H1 (cell line): ENCODE measurements at regions not wholly inside any gene's neighbourhood (a gene's known extent, or its start where the extent isn't known, plus 50 kb on each side); places are given as distances from the start of the nearest gene placed in this dataset.

ENCODE experiments used
- CTCF ChIA-PET: fragments of 300-600 bp; sonication (Branson Sonifier 250); formaldehyde crosslinking; loops from one replicate; lab custom pipeline; 2021; ENCODE audit not compliant: partially characterized antibody; lab: Charles Lee
- POLR2A ChIA-PET: fragments of 300-600 bp; sonication (Branson Sonifier 250); formaldehyde crosslinking; loops from one replicate; lab custom pipeline; 2021; ENCODE audit warnings: inconsistent platforms; ENCODE audit not compliant: partially characterized antibody; lab: Charles Lee
- DNase-seq, 2 experiments: peaks; one replicate each; pipeline versions ENCODE4 v3.0.0 to v3.0.0-alpha.2; 2010 to 2022; ENCODE audit warnings: low spot score in 2 of 2, low read depth in 1 of 2, mixed read lengths in 1 of 2
- FAIRE-seq: peaks from 2 replicates; lab custom pipeline; 2011; peaks lifted over from hg19 to GRCh38; lab: Jason Lieb, UNC
- H2AFZ ChIP-seq: 2 replicates; pipeline ENCODE4 v1.8.1; 2012; ENCODE audit warnings: low read length, inconsistent platforms
- H2AK5ac ChIP-seq: 2 replicates; pipeline ENCODE4 v1.6.1; 2013; ENCODE audit warnings: low read depth, low read length
- H2BK120ac ChIP-seq: replicated peaks from 2 replicates; pipeline ENCODE3; 2013; ENCODE audit warnings: low read depth, low read length, inconsistent platforms
- H2BK12ac ChIP-seq: 2 replicates; pipeline ENCODE4 v1.6.1; 2013; ENCODE audit warnings: low read depth, low read length
- H2BK15ac ChIP-seq: 2 replicates; pipeline ENCODE4 v1.6.1; 2013; ENCODE audit warnings: low read length
- H2BK20ac ChIP-seq: 2 replicates; pipeline ENCODE4 v1.6.1; 2013; ENCODE audit warnings: low read length
- H2BK5ac ChIP-seq: 2 replicates; pipeline ENCODE4 v1.6.1; 2013; ENCODE audit warnings: low read depth, low read length
- H3K14ac ChIP-seq: 2 replicates; pipeline ENCODE4 v1.6.1; 2013; ENCODE audit warnings: inconsistent platforms; ENCODE audit not compliant: insufficient read length
- H3K18ac ChIP-seq: 2 replicates; pipeline ENCODE4 v1.6.1; 2013; ENCODE audit warnings: low read length; ENCODE audit errors: extremely low read depth
- H3K23ac ChIP-seq: 2 replicates; pipeline ENCODE4 v1.6.1; 2013; ENCODE audit warnings: inconsistent platforms; ENCODE audit not compliant: insufficient read length
- H3K23me2 ChIP-seq: 2 replicates; pipeline ENCODE4 v1.6.1; 2013; ENCODE audit warnings: low read depth, low read length
- H3K27ac ChIP-seq: 2 replicates; pipeline ENCODE4 v1.6.1; 2011; ENCODE audit warnings: low read depth, low read length, inconsistent platforms
- H3K27me3 ChIP-seq, 4 experiments: replicated peaks in 1 of 4; 1 replicate in 1 of 4; 2 replicates in 3 of 4; pipeline versions ENCODE4 v1.6.1 to v1.8.1; 2011 to 2013; ENCODE audit warnings: low read length in 3 of 4, mild to moderate bottlenecking in 3 of 4, inconsistent platforms in 2 of 4, mixed read lengths in 2 of 4, moderate library complexity in 1 of 4; ENCODE audit not compliant: control insufficient read depth in 3 of 4, insufficient read depth in 3 of 4; ENCODE audit errors: extremely low read depth in 1 of 4
- H3K36me3 ChIP-seq, 4 experiments: 2 replicates each; pipeline versions ENCODE4 v1.6.1 to v1.8.1; 2011 to 2013; ENCODE audit warnings: mild to moderate bottlenecking in 4 of 4, low read length in 3 of 4, moderate library complexity in 2 of 4, control low read depth in 1 of 4, inconsistent platforms in 1 of 4; ENCODE audit not compliant: insufficient read depth in 4 of 4, control insufficient read depth in 2 of 4
- H3K4ac ChIP-seq: replicated peaks from 2 replicates; pipeline ENCODE3; 2013; ENCODE audit warnings: low read length, low read depth, mixed read lengths, inconsistent platforms; ENCODE audit not compliant: insufficient read length
- H3K4me1 ChIP-seq, 4 experiments: replicated peaks in 1 of 4; 1 replicate in 1 of 4; 2 replicates in 3 of 4; pipeline versions ENCODE4 v1.6.1 to v1.8.1; 2011 to 2013; ENCODE audit warnings: low read length in 3 of 4, inconsistent platforms in 2 of 4, mixed read lengths in 1 of 4; ENCODE audit not compliant: insufficient read depth in 4 of 4, control insufficient read depth in 3 of 4
- H3K4me2 ChIP-seq, 2 experiments: 2 replicates each; pipeline versions ENCODE4 v1.6.1 to v1.8.1; 2011 to 2013; ENCODE audit warnings: low read depth in 2 of 2, low read length in 2 of 2, control low read depth in 1 of 2, inconsistent platforms in 1 of 2, mild to moderate bottlenecking in 1 of 2; ENCODE audit not compliant: insufficient read depth in 1 of 2
- H3K4me3 ChIP-seq, 4 experiments: fragments of 200-600, 300-600 bp in 1 of 4; sonication (generic), shearing (Covaris generic), sonication (Bioruptor Twin) in 1 of 4; 2 replicates each; pipeline versions ENCODE4 v1.5.1 to v1.8.1; 2011 to 2016; ENCODE audit warnings: low read length in 4 of 4, low read depth in 3 of 4, control low read depth in 2 of 4, inconsistent platforms in 2 of 4, mild to moderate bottlenecking in 2 of 4, mixed read lengths in 1 of 4, moderate library complexity in 1 of 4; ENCODE audit not compliant: insufficient read depth in 2 of 4; ENCODE audit errors: extremely low read depth in 1 of 4
- H3K56ac ChIP-seq: replicated peaks from 2 replicates; pipeline ENCODE3; 2013; ENCODE audit warnings: low read depth, mild to moderate bottlenecking, mixed read lengths, low read length, inconsistent platforms; ENCODE audit not compliant: insufficient read length
- H3K79me1 ChIP-seq: 2 replicates; pipeline ENCODE4 v1.6.1; 2013; ENCODE audit warnings: low read depth, low read length, control low read depth
- H3K79me2 ChIP-seq, 2 experiments: 2 replicates each; pipeline versions ENCODE4 v1.6.1 to v1.8.1; 2012 to 2013; ENCODE audit warnings: low read length in 2 of 2, mild to moderate bottlenecking in 2 of 2, inconsistent platforms in 1 of 2; ENCODE audit not compliant: insufficient read depth in 2 of 2, control insufficient read depth in 1 of 2
- H3K9ac ChIP-seq, 4 experiments: replicated peaks in 1 of 4; 1 replicate in 1 of 4; 2 replicates in 3 of 4; pipeline versions ENCODE4 v1.6.1 to v1.8.1; 2011 to 2013; ENCODE audit warnings: low read depth in 3 of 4, low read length in 3 of 4, control low read depth in 2 of 4, mild to moderate bottlenecking in 2 of 4, moderate library complexity in 2 of 4, inconsistent platforms in 1 of 4; ENCODE audit errors: extremely low read depth in 1 of 4
- H3K9me3 ChIP-seq, 2 experiments: 2 replicates each; pipeline versions ENCODE4 v1.6.1 to v1.8.1; 2012 to 2013; ENCODE audit warnings: mild to moderate bottlenecking in 2 of 2, moderate library complexity in 2 of 2, control low read depth in 1 of 2, inconsistent platforms in 1 of 2, low read depth in 1 of 2, low read length in 1 of 2, mixed read lengths in 1 of 2; ENCODE audit not compliant: insufficient read depth in 2 of 2
- H4K20me1 ChIP-seq, 2 experiments: replicated peaks in 1 of 2; 2 replicates each; pipeline versions ENCODE3 to v1.8.1; 2011 to 2013; ENCODE audit warnings: inconsistent platforms in 2 of 2, low read length in 2 of 2, mild to moderate bottlenecking in 1 of 2; ENCODE audit not compliant: insufficient read depth in 2 of 2, control insufficient read depth in 1 of 2
- H4K5ac ChIP-seq: 2 replicates; pipeline ENCODE4 v1.6.1; 2013; ENCODE audit warnings: low read length, low read depth, mixed read lengths, inconsistent platforms; ENCODE audit not compliant: insufficient read length
- H4K8ac ChIP-seq: 2 replicates; pipeline ENCODE4 v1.8.0; 2013; ENCODE audit warnings: mild to moderate bottlenecking, moderate library complexity, low read length, inconsistent platforms; ENCODE audit not compliant: insufficient read depth; ENCODE audit errors: extremely low read depth
- H4K91ac ChIP-seq: replicated peaks from 2 replicates; pipeline ENCODE3; 2013; ENCODE audit warnings: low read length, mixed read lengths, inconsistent platforms; ENCODE audit not compliant: insufficient read length
- JUND ChIP-seq: IDR thresholded peaks from 2 replicates; pipeline ENCODE4 v1.6.1; 2011; ENCODE audit warnings: mild to moderate bottlenecking, improper control_type of control experiment, low read length
- NRF1 ChIP-seq: IDR thresholded peaks from 2 replicates; pipeline ENCODE4 v1.6.1; 2011; ENCODE audit warnings: mild to moderate bottlenecking, low read depth, low read length, improper control_type of control experiment
- POLR2A ChIP-seq, 2 experiments: IDR thresholded peaks; 1 replicate in 1 of 2; 2 replicates in 1 of 2; pipeline ENCODE4 v1.6.1; 2011; ENCODE audit warnings: low read depth in 2 of 2, low read length in 2 of 2, mild to moderate bottlenecking in 2 of 2; ENCODE audit errors: control extremely low read depth in 1 of 2
- SUZ12 ChIP-seq: fragments of 200-600 bp; sonication (generic); IDR thresholded peaks from 2 replicates; pipeline ENCODE4 v1.6.1; 2012; ENCODE audit warnings: mild to moderate bottlenecking, inconsistent platforms, low read length, moderate library complexity, mixed read lengths
- WGBS, 2 experiments: shearing (Covaris generic) in 1 of 2; methylation state at CpG; one replicate each; pipeline versions ENCODE4 v1.1.6 to v1.1.7; 2013 to 2015; ENCODE audit warnings: low lambda C conversion rate in 2 of 2, mixed read lengths in 2 of 2, inconsistent platforms in 1 of 2, low coverage in 1 of 2, missing lambda C conversion rate in 1 of 2; ENCODE audit not compliant: insufficient replicate concordance in 2 of 2, insufficient coverage in 1 of 2, insufficient read length in 1 of 2; ENCODE audit errors: extremely low coverage in 1 of 2, missing lambda C conversion rate in 1 of 2; 5-methylcytosine and 5-hydroxymethylcytosine counted together

GRCh38 chr6:156114541-156114940 lies 658.9 kb upstream of the NOX3 start:
- H3K9me3 ChIP-seq: no peaks in the 10 kb centered on the region
- H4K5ac ChIP-seq: no peak overlapping the region
- no peak overlapping the region for H2BK20ac ChIP-seq
- H3K23ac ChIP-seq: no peak overlapping the region
- H3K27me3 ChIP-seq: no peaks in the 10 kb centered on the region
- no peaks in the 10 kb centered on the region for H3K79me1 ChIP-seq
- no peak overlapping the region for H3K18ac ChIP-seq
- H4K8ac ChIP-seq: no peak overlapping the region
- no peak overlapping the region for H3K56ac ChIP-seq
- POLR2A ChIA-PET: no interaction called here
- no peaks in the 10 kb centered on the region for H3K23me2 ChIP-seq
- CTCF ChIA-PET: interaction anchor here (0.7 kb wide), 1 partner anchor 11 kb away, joined by 3 read pairs; no protein-coding TSS in a partner anchor
- H3K14ac ChIP-seq: no peak overlapping the region
- no peak overlapping the region for H3K4me2 ChIP-seq
- H3K9ac ChIP-seq: no peak overlapping the region; a peak in 1 of 7 replicates
- H2BK12ac ChIP-seq: no peak overlapping the region
- H4K20me1 ChIP-seq: no peaks in the 10 kb centered on the region
- H3K4ac ChIP-seq: no peak overlapping the region
- H3K27ac ChIP-seq: no peak overlapping the region
- no peaks in the 10 kb centered on the region for H3K36me3 ChIP-seq
- H2BK5ac ChIP-seq: no peak overlapping the region
- no peak for DNase-seq
- 94% methylated on average over 3 of the region's 3 CpGs; no CpG with 5 or more reads in 1 of the 2 experiments for WGBS, 2 experiments
- no peak overlapping the region for H2BK15ac ChIP-seq
- no peak overlapping the region for H4K91ac ChIP-seq
- no peak overlapping the region for H3K4me3 ChIP-seq
- H2BK120ac ChIP-seq: no peak overlapping the region
- H2AK5ac ChIP-seq: no peak overlapping the region
- H2AFZ ChIP-seq: no peak overlapping the region
- no peaks in the 10 kb centered on the region for H3K4me1 ChIP-seq
- FAIRE-seq: no peak
- no peaks in the 10 kb centered on the region for H3K79me2 ChIP-seq
- TF ChIP-seq NRF1: no peak
- no peak for TF ChIP-seq JUND
- no peak for TF ChIP-seq POLR2A (IDR thresholded peaks at IDR 0.05; ENCODE audit: control extremely low read depth in 1 of 2, low read depth in 2 of 2, low read length in 2 of 2)
- no peak for TF ChIP-seq SUZ12
